ENCODE measurements at regions not wholly inside any gene's neighbourhood (a gene's known extent, or its start where the extent isn't known, plus 50 kb on each side); places are given as distances from the start of the nearest gene placed in this dataset.

DNA sequence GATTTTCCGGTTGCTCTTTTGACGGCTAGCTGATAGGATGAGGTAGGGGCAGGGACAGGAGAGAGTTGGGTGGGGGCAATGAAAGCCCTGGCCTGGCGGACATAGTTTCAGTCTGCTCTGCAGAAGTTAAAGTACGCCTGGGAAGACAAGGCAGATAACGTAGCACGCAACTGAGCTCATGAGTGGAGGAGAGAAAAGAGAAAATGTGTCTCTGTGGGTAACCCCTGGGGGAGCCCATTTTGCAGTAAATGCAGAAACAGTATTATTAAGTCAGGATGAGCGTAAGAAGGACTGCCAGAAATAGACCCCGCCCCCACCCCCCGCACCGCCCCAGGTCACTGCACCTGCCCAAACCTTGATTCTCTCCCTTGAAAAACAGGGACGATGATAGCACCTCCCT lies 51.7 kb upstream of the TARBP1 start:
- no peaks in the 10 kb centered on the region for H3K27me3 ChIP-seq (replicated peaks in 1 of 4; ENCODE audit: control extremely low read depth in 1 of 4, control insufficient read depth in 3 of 4, insufficient read depth in 4 of 4, low read length in 3 of 4)
- TF ChIP-seq, protein P1, sequence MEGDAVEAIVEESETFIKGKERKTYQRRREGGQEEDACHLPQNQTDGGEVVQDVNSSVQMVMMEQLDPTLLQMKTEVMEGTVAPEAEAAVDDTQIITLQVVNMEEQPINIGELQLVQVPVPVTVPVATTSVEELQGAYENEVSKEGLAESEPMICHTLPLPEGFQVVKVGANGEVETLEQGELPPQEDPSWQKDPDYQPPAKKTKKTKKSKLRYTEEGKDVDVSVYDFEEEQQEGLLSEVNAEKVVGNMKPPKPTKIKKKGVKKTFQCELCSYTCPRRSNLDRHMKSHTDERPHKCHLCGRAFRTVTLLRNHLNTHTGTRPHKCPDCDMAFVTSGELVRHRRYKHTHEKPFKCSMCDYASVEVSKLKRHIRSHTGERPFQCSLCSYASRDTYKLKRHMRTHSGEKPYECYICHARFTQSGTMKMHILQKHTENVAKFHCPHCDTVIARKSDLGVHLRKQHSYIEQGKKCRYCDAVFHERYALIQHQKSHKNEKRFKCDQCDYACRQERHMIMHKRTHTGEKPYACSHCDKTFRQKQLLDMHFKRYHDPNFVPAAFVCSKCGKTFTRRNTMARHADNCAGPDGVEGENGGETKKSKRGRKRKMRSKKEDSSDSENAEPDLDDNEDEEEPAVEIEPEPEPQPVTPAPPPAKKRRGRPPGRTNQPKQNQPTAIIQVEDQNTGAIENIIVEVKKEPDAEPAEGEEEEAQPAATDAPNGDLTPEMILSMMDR (IDR thresholded peaks at IDR 0.05): no peak
- no peak for TF ChIP-seq EZH2 (IDR thresholded peaks at IDR 0.05; ENCODE audit: borderline replicate concordance, insufficient read depth, low read depth, low read length, poor library complexity, severe bottlenecking)
- H3K4me1 Mint-ChIP-seq: peaks cover 9% of the 10 kb centered on the region
- no peaks in the 10 kb centered on the region for H3K9me3 Mint-ChIP-seq (ENCODE audit: insufficient read depth)
- H3K9ac ChIP-seq (ENCODE audit: low read length): no peak overlapping the region
- no peak overlapping the region for H3K4me2 ChIP-seq (replicated peaks; ENCODE audit: low read depth, low read length, poor library complexity, severe bottlenecking)
- ATAC-seq (ENCODE audit: low read depth) (no peak), DNase-seq (no peak)
- no peaks in the 10 kb centered on the region for H3K9me3 ChIP-seq (ENCODE audit: control extremely low read depth in 1 of 3, control insufficient read depth in 2 of 3, insufficient read depth in 1 of 3, low read length in 2 of 3)
- no peak overlapping the region for H3K4me3 Mint-ChIP-seq
- H4K20me1 ChIP-seq (ENCODE audit: control insufficient read depth, insufficient read depth, low read length, poor library complexity, severe bottlenecking): no peaks in the 10 kb centered on the region
- ChIA-PET POLR2A (no interaction called here), CTCF (interaction anchor here (0.8 to 1.4 kb wide), 3 partner anchors 12 to 35 kb away, joined by 3 to 5 read pairs (median 5); no protein-coding TSS in a partner anchor)
- no peak overlapping the region for H2AFZ ChIP-seq (ENCODE audit: insufficient read depth, low read depth, low read length, poor library complexity, severe bottlenecking)
- peaks cover 6 to 7% of the 10 kb centered on the region in 2 donors for H3K4me1 ChIP-seq (ENCODE audit: control insufficient read depth in 2 of 2, insufficient read depth in 2 of 2, low read length in 2 of 2)
- peaks cover 4% of the 10 kb centered on the region for H3K27me3 Mint-ChIP-seq
- no peaks in the 10 kb centered on the region for H3K36me3 ChIP-seq (replicated peaks in 1 of 2; ENCODE audit: control extremely low read depth in 1 of 2, control insufficient read depth in 1 of 2, extremely low read depth in 1 of 2, insufficient read depth in 2 of 2, low read length in 1 of 2)
- intact Hi-C loops (cut with micrococcal nuclease): no loop called here
- WGBS (ENCODE audit: insufficient coverage): 99% methylated on average over 5 of the region's 11 CpGs
- H3K27ac Mint-ChIP-seq: no peak overlapping the region
- no peaks in the 10 kb centered on the region for H3K79me2 ChIP-seq (ENCODE audit: control insufficient read depth, insufficient read depth, low read length)
- H3K4me3 ChIP-seq (ENCODE audit: control extremely low read depth in 1 of 5, extremely low read depth in 1 of 5, insufficient read depth in 1 of 5, low read depth in 2 of 5, low read length in 4 of 5): no peak overlapping the region
- no peak overlapping the region for H3K27ac ChIP-seq (ENCODE audit: low read length in 2 of 2)

DNA sequence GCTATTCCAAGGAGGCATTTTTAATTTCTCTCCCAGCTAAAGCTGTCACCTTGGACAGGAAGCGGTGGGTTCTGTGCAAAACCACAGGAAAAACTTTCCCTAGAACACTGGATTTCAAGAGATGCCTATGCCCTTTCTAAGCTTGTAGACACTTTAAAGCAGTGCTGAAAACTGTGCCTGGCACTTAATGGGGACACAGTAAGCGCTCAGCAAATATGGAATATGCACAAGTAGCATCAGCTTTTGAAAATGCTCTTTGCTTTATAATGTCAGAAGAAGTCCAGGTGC lies 50.9 kb upstream of the TARBP1 start:
- Mint-ChIP-seq H3K4me1 (peaks cover 15% of the 10 kb centered on the region), H3K9me3 (ENCODE audit: insufficient read depth) (no peaks in the 10 kb centered on the region), H3K27me3 (peaks cover 4% of the 10 kb centered on the region), H3K27ac (no peak overlapping the region), H3K4me3 (no peak overlapping the region)
- intact Hi-C loops (cut with micrococcal nuclease): no loop called here
- Histone ChIP-seq H3K9me3 (ENCODE audit: control extremely low read depth in 1 of 3, control insufficient read depth in 2 of 3, insufficient read depth in 1 of 3, low read length in 2 of 3) (no peaks in the 10 kb centered on the region), H3K9ac (ENCODE audit: low read length) (no peak overlapping the region), H2AFZ (ENCODE audit: insufficient read depth, low read depth, low read length, poor library complexity, severe bottlenecking) (no peak overlapping the region), H3K27me3 (replicated peaks in 1 of 4; ENCODE audit: control extremely low read depth in 1 of 4, control insufficient read depth in 3 of 4, insufficient read depth in 4 of 4, low read length in 3 of 4) (no peaks in the 10 kb centered on the region), H4K20me1 (ENCODE audit: control insufficient read depth, insufficient read depth, low read length, poor library complexity, severe bottlenecking) (no peaks in the 10 kb centered on the region), H3K27ac (ENCODE audit: low read length in 2 of 2) (no peak overlapping the region), H3K4me3 (ENCODE audit: control extremely low read depth in 1 of 5, extremely low read depth in 1 of 5, insufficient read depth in 1 of 5, low read depth in 2 of 5, low read length in 4 of 5) (no peak overlapping the region), H3K4me1 (ENCODE audit: control insufficient read depth in 2 of 2, insufficient read depth in 2 of 2, low read length in 2 of 2) (peaks cover 13 to 14% of the 10 kb centered on the region in 2 donors), H3K79me2 (ENCODE audit: control insufficient read depth, insufficient read depth, low read length) (no peaks in the 10 kb centered on the region), H3K36me3 (replicated peaks in 1 of 2; ENCODE audit: control extremely low read depth in 1 of 2, control insufficient read depth in 1 of 2, extremely low read depth in 1 of 2, insufficient read depth in 2 of 2, low read length in 1 of 2) (no peaks in the 10 kb centered on the region), H3K4me2 (replicated peaks; ENCODE audit: low read depth, low read length, poor library complexity, severe bottlenecking) (no peak overlapping the region)
- CTCF ChIA-PET: interaction anchor here (0.7 to 1.4 kb wide), 3 partner anchors 11 to 32 kb away, joined by 3 to 5 read pairs (median 3); no protein-coding TSS in a partner anchor
- POLR2A ChIA-PET: no interaction called here
- DNase-seq (no peak), ATAC-seq (ENCODE audit: low read depth) (no peak)
- WGBS (ENCODE audit: insufficient coverage): 42% methylated on average over 2 of the region's 2 CpGs
- no peak for TF ChIP-seq EZH2 (IDR thresholded peaks at IDR 0.05; ENCODE audit: borderline replicate concordance, insufficient read depth, low read depth, low read length, poor library complexity, severe bottlenecking)
- TF ChIP-seq, protein P1 (IDR thresholded peaks at IDR 0.05): no peak
